ENCODE measurements at regions not wholly inside any gene's neighbourhood (a gene's known extent, or its start where the extent isn't known, plus 50 kb on each side); places are given as distances from the start of the nearest gene placed in this dataset.
"Not testable (repeated sequence)": the region's sequence is repeated elsewhere in the genome, so short reads cannot be mapped to it uniquely, and the experiment has no call there.

DNA sequence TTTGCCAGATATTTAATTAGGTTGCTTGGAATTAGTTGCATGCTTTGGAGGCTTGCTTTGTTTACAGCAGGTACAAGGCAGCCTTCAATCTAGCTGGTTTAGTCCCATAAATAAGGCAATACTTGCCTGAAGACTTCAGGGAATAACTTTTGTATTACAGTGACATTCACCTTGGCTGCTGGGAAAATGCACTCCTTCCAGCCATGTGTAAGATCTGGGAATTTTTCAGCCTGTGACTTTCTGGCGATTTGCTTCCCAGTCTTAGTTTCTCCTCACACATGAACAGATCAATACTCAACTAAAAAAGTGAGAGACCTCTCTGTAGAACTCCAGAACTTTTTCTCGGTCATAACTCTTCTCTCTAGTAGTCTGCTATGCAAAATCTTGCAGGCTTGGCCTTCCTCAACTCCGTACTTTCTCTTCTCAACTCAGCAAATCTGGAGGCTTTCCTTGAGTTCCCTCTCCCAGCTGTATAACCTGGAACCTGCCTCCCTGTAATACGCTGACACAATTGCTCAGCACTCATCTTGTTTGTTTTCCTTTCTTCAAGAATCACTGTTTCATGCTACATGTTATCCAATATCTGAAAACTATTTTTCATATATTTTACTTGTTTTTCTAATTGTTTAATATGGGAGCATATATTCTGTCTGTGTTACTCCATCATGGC is 173.0 kb downstream of the MSX2 start:
- no peak for DNase-seq

DNA sequence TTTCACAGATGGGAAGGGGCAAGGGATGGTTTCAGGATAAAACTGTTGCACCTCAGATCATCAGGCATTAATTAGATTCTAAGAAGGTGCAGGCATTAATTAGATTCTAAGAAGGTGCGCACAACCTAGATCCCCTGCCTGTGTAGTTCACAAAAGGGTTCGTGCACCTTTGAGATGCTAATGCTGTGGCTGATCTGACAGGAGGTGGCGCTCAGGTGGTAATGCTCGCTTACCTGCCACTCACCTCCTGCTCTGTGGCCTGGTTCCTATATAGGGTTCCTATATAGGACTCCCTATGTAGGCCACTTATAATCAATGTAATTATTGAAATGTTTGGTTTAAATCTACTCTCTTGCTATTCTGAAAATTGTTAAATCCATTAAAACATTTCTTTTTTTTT is 171.0 kb downstream of the MSX2 start:
- DNase-seq, result no peak

DNA sequence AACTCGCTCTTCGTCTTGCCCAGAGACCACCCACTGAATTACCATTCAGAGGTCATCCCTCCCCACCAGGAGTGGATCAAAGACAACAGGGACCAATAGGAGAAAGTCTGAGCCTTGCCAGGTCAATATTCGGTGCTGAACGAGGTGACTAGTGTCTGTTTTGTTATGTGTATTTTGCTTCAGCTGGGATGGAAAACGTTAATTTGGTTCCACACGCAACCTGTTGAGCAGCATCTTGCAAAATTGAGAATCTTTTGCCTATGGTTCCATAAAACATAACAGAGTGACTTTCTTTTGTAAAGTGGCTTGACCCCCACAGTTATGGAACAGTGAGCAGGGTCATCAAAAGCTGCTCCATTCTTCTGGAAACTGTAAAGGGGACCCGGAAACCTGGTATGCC is 168.4 kb downstream of the MSX2 start:
- no peak for DNase-seq

DNA sequence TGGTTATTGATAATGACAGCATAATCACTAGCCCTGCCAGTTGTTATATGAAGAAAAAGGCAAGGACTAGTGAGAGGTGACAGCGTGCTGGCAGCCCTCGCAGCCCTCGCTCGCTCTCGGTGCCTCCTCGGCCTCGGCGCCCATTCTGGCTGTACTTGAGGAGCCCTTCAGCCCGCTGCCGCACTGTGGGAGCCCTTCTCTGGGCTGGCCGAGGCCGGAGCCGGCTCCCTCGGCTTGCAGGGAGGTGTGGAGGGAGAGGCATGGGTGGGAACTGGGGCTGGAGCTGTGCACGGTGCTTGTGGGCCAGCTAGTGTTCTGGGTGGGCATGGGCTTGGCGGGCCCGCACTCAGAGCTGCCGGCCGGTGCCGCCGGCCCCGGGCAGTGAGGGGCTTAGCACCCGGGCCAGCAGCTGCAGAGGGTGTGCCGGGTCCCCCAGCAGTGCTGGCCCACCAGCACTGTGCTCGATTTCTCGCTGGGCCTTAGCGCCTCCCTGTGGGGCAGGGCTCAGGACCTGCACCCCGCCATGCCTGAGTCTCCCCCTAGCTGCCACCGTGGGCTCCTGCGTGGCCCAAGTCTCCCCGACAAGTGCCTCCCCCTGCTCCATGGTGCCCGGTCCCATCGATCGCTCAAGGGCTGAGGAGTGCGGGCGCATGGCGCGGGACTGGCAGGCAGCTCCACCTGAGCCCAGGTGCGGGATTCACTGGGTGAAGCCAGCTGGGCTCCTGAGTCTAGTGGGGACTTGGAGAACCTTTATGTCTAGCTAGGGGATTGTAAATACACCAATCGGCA is 156.2 kb downstream of the MSX2 start:
- not testable (repeated sequence) for DNase-seq

DNA sequence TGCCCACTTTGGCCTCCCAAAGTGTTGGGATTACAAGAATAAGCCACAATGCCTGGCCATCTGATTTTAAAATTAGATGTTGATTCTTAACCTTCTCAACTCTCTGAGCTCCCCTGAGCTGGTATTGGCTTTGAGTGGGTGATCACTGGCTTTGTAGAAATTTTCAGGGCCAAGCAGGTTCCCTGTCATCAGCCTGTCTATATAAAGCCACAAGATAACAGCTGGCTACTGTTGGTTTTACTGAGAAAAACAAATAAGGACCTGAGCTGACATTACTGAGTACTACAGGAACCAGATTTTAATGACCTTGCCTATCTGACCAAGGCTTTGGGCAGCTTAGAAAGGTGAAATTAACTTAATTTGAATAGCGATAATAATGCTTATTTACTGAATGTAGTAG is 153.6 kb downstream of the MSX2 start:
- DNase-seq, result no peak

DNA sequence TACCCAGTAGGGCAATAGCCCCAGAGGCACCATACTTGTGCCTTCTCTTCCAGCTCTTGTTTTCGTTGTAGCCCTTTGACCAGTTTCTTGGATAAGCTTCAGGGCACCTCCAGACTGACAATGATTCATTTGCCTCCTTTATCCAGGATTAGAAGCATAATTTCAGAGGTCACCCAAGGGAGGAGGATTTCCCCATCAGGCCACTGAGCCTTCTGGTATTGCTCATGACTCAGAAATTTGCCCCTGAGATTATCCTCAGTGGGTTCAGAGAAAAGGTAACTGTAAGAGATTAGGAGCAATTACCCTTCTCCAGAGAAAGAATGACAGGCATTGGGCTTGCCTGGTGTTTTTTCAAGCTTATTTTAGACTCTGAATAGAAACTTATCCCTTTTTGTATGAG is 147.9 kb downstream of the MSX2 start:
- no peak for DNase-seq

DNA sequence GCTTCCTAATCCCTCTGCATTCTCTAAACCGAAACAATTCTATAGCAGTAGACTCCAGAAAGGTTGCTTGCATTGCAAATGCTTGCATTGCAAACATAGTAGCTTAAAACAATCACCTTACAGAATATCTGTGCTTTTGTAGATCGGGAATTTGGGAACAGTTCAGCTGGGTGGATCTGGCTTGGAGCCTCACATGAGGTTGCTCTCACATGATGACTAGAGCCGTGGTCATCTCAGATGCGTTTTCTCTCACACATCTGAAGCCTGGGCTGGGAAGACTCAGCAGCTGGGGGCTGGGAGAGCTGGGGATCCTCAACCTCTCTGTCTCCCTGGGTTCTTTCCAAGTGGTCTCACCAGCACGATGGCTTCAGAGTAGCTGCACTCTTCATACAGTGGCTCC is 127.8 kb downstream of the MSX2 start:
- DNase-seq, result no peak

DNA sequence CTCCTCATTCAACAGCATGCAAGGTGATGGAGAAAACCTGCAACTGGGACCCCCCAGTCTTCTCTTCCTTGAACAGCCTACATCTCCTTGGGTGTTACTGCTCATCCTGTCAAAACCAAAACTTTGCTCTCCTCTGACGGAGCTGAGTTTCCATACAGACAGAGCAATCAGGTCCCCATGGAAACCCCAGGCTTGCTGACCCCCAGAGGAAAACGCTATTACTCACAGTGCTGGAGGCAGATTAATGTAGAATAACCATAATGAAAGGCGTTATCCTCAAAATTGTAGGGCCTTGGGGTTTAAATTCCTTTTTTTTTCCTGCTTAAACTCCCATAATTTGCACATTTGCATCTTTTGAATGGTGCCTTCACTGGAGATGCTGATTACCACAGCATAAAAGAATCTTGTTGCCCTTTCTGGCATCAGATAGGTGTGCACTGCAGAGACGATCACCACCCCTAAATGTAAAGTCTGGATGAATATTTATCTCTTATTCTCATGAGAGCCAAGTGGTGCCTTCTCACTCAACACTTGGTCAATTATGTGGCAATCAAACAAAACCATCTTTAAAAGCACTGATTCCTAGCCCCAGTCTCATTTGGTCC is 126.3 kb downstream of the MSX2 start:
- DNase-seq, result no peak

DNA sequence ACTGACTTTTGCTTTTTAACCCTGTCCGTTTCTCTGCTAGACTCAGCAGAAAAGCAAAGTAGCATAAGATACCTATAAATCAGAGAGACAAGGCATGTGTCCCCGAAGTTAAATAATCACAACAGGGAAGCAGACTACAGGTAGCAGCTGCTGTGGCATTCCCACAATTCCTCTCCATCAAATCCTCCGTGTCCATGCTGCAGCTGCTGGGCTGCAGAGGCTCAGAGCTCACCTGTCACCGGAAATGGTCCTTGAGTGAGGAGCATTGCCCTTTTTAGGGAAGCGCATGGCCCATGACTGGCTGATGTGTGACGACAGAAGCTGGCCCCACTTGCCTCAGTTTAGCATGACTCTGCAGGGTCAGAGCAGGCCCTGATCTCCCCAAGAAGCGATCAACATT is 125.0 kb downstream of the MSX2 start:
- no peak for DNase-seq

DNA sequence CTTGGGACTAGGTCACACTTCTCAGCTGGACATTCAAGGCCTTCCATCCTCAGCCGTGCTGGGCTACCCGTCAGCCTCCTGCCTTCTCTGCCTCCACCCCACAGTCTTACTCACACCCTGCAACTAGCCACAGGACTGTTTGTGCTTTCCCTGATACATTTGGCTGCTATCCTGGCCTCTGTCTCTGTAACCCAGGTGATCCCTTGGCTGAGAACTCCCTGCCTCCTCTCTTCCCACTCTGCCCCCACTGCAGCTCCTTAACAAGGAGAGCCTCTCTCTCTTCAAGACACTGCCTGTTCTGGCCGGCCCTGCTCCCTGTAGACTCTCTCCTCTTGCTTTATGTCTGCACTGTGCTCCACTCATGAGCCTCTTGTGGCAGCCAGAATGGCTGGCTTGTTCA is 120.6 kb downstream of the MSX2 start:
- no peak for DNase-seq

DNA sequence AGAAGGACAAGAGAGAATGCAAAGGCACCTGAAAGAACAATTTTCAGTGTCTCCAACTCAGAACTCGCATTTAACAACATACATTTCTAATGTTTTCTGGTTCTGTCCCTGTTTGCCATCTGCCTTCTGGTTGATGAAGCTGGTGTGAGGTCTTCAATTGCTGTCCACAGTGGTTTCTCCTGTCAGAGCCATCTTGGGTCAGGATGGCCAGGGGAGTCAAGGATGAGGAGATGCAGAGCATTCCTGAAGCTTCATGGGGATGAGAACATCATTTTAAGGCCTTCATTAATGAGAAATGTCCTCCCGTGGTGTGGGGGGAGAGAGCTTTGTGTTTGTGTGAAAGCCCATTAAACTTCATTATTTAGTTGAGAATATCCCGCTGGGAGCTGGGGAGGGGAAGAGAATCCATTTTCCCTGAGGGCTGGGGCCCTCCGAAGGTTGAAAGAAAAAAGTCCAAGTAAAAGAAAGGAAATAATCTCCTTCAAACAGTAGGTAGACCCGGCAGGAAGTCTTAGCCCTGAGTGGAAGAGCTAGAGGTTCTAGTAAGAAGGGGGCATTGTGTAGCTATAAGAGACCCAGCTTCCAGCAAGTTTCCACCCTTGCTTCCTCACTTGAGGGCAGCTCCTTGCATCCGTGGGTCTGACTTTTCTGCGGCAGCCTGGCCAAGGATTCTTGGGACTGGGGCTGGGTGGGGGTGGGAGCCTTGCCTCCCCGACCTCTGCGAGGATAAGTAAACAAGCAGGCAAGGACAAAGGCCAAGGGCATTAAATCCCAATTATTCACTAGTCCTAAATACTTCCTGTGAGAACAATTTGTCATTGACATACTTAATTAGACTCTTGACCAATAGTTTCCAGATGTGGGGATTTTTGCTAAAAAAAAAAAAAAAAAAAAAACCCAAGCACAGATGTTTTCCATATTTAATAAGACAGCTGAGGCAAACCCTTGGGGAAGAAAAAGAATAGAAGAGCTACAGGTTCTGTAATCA is 119.2 kb downstream of the MSX2 start:
- DNase-seq, result no peak

DNA sequence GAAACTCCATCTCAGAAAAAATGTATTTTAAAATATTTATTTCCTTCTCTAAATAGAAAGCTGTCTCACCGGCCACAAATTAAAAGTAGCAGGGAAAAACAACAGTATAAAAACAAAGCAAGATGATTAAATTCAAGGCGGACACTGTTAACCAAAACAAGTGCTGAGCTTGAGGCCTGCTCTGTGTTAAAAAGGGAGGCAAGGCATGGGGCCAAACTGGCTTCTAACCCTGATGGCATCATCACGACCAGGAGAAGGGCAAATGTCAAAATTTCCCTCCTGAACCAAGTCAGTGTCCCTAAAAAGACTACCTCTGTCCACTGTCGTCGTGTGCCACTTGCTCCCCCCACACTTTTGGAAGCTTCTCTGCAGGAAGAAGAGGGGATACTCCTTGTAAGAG is 116.1 kb downstream of the MSX2 start:
- no peak for DNase-seq

DNA sequence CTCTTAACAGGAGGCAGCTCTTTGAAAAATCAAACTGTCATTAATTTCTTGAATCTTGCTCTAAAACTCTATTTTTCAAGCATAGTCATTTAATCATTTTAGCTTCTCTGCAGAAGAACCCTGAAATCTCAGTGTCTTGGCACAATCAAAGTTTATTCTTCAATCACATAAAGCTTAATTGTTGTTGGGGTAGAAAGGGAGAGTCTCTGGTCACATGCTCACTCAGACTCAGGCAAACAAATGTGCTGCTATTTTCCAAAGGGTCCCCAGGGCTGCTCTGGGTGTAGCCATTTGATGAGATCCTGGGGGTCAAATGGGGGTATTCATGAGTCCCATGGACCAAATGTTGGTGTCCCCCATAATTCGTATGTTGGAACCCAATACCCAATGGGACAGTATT is 114.8 kb downstream of the MSX2 start:
- DNase-seq, result no peak

DNA sequence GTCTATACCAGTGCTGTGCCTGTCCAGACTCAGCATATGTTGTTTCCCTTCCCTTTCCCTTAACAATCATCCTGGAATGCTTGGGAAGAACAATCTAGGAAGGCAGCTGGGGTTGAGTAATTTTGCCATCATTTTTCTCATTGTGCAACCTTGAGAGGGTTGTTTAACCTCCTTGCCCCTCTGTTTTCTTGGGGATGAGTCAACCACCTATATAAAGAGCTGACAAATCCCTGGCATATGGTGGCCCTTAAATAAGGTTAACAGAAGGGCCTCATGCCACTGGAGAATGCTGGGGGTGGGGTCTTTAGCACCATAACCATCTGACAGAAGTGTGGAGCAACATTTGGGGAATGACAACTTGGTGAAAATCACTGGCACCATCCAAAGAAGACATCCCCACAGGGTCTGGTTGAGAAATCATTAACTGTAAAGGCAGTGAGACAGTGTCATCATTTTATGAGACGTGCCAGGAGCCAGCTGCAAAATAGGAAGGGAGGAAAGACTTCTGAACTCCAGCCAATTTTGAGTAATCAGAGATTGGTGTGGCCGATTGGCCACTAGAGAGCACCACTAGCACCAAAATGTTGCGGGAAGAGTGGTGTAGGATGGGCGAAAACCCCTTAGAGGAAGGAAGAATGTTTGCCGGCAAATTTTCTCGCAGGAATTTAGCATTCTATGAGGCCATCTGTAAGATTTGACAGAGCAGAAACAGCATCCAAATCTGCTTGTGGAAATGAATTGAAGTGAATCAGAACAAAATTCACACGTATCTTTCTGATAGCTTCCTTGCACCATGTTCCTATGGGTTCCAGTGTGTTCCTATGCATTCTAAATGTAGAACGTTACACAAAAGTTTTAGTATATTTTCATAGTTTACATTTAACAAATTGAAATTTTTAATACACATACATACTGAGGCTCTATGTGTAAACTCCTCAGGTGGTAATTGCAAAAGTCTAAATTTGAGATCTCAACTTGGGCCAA is 113.8 kb downstream of the MSX2 start:
- no peak for DNase-seq

DNA sequence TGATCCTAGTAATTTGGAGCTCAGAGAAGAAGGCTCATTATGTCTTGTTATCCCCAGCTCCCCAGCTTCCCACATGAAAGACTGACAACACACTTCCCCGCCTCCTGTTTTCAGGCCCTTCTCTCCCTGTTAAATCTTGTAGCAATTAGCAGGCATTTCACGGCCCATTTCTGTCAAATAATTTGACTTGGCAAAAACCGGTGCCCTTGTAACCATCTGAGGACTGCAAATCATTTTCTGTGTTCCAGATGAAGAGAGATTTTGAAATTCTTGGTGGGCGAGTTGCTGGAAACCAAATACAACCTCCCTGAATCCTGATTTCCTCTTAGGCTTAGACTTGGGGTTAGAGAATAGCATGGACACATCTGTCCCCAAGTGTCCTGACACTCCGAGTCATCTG is 109.7 kb downstream of the MSX2 start:
- DNase-seq, result no peak

DNA sequence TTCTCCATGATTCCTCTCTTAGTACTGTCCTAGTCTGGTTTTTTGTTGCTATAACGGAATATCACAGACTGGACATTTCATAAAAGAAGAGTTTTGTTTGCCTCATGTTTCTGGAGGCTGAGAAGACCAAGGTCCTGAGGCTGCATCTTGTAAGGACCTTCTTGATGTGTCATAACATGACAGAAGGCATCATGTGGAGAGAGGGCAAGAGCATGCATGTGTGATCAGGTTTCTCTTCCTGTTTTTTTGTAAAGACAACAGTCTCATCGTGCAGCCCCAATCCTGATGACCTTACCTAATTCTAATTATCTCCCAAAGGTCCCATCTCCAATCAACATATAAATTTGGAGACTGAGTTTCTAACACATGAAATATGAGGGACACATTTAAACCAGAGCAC is 108.4 kb downstream of the MSX2 start:
- no peak for DNase-seq

DNA sequence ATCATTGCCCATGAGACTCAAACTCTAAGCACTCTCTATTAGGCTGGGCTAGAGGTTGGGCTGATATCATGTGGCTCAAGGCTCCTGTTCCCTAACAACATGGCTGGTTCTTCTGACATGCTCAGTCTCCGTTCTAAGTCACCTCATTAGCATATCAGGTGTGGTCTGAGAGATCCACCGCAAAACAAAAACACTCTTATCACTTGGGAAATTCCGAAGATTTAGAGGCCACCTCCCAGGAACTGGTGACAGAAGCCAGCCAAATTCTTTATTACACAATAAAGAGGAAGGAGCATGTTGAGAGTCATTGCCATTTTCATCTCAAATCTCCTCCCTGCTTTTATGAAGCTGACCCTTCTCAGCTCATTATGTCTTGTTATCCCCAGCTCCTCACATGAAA is 107.6 kb downstream of the MSX2 start:
- no peak for DNase-seq

DNA sequence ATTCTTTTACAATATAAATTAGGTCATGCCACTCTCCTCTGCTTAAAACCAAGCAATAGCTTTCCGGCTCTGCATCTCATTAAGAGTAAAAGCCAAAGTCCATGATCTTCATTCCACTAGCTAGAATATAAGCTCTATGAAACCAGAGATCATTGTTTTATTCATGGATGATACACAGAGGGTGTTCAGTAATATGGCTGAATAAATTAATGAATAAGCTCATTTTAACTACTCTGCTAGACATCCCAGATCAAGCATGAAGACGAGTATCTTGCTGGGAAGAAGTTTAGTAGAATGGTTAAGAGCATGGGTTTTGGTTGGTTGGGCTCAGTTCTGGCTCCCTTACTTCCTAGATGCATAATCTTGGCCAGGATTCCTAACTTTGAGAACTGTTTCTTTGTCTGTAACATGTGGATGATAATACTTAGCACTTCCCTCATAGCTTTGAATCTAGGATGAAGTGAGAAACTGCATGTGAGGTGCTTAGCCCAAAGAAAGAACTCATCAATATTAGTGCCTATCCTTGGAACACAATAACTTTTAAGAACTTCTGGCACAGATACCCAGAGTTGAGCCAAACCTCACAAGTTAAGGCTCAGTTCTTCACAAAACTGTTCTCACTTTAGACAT is 106.8 kb downstream of the MSX2 start:
- DNase-seq, result no peak

DNA sequence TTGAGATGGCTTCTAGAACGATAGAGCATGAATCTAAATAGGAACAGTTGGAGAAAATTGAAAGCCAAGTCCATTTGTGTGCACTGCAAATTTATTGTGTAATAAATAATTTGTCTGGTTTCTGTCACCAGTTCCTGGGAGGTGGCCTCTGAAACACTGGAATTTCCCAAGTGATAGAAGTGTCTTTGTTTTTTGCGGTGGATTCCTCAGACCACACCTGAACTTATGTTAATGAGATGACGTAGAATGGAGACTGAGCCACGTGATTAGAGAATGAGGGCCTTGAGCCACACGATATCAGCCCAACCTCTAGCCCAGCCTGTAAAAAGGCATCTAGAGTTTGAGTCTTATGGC is 105.1 kb downstream of the MSX2 start:
- no peak for DNase-seq

DNA sequence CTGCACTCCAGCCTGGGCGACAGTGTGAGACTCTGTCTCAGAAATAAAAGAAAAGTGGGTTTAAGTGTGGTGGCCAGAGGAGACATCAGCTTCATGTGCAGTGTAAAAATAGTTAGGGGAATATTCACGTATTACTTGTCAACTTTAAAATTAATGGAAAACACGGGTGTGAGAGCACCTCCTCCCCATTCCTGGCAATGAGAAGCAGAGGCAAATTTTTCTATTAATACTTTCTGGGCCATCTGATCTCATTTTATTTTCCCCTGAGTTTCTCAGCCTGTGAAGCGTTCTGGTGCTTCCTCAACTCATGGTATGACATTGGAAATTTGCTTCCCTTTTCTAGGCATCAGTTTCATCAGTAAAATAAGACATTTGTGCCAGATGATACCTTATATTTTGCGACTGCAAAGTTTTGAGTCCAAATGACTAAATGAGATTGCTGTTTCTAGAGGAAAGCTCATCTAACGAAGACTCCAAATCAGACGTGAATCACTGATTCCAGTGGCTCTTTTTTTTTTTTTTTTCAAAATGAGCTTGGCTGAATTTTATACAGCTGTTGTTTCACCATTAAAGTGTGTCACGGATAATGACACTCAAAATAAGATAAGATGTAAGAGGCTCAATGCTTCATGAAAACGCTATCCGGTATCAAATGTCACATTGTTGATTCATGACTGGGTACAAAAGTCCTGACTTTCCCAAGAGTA is 104.6 kb downstream of the MSX2 start:
- DNase-seq, result no peak

DNA sequence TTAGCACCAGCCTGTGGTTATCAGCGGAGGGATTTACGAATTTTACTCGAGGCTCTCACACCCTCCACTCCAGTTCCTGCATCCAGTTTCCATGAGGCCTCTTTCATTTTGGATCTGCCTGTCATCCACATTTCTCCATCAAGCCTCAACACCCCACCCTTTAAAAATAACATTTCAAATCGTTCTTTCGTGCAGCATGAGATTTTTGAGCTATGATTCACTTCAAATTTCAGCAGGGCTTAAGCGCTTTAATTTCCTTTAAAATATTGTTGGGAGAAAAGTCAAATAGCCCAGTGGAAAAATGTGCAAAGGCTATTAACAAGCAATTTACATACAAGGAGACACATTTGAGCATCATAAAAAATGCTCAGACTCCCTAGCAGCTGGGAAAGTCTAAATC is 103.2 kb downstream of the MSX2 start:
- DNase-seq, result no peak
